ENCODE measurements at regions not wholly inside any gene's neighbourhood (a gene's known extent, or its start where the extent isn't known, plus 50 kb on each side); places are given as distances from the start of the nearest gene placed in this dataset.
A peak's percentile ranks its signal among the peaks of the same experiment; 100 is the strongest.
"Not testable (repeated sequence)": the region's sequence is repeated elsewhere in the genome, so short reads cannot be mapped to it uniquely, and the experiment has no call there.

- DNase-seq = no peak
These were observed 115.6 kb upstream of the METAP2 start for GRCh38 chr12:95358111-95359083.

GRCh38 chr12:95365912-95366311 lies 108.0 kb upstream of the METAP2 start:
- no peak for DNase-seq

- no peak for DNase-seq
These were observed 105.0 kb upstream of the METAP2 start for GRCh38 chr12:95368931-95369330.

- DNase-seq = no peak
These were observed 102.4 kb upstream of the METAP2 start for GRCh38 chr12:95371571-95371970.

- DNase-seq = not testable (repeated sequence)
These were observed 94.5 kb upstream of the METAP2 start for GRCh38 chr12:95379481-95379880.

- not testable (repeated sequence) for DNase-seq
These were observed 93.6 kb upstream of the METAP2 start for GRCh38 chr12:95380334-95380733.

GRCh38 chr12:95380997-95381786 lies 92.8 kb upstream of the METAP2 start:
- DNase-seq = no peak

DNA sequence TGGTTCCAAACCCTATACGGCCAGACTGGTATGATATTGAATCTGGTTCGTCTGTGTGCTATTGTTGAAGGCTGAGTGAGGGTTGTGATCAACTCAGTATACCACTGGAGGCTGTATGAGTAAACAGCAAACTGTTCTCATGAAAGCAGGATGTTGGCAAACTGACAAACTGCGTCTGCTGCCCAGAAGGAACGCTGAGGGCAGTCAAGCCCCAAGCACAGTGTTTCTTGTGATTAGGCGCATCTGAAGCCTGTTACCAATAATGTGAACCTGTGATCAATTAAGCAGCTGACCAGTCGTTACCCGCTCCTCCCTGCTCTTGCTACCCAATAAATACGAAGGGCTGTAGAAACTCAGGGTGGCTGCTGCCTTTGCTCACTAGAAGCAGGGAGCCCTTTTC lies 90.0 kb upstream of the METAP2 start:
- not testable (repeated sequence) for DNase-seq

DNA sequence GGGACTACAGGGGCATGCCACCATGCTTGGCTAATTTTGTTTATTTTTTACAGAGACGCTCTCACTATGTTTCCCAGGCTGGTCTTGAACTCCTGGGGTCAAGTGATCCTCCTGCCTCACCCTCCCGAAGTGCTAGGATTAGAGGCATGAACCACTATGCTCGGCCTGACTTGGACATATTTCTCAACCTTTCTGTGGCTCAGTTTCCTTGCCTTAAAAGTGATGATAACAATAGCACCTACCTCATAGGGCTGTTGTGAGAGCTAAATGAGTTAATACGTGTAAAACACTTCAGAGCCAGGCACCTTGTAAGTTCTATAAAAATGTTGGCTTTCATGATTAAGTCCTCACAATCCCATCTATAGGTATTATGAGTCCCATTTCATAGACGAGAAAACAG lies 89.2 kb upstream of the METAP2 start:
- no peak for DNase-seq

- DNase-seq = peak; percentile 39
These were observed 88.5 kb upstream of the METAP2 start for GRCh38 chr12:95385246-95386035.

GRCh38 chr12:95386051-95386450 lies 87.9 kb upstream of the METAP2 start:
- peak; percentile 39 for DNase-seq

DNA sequence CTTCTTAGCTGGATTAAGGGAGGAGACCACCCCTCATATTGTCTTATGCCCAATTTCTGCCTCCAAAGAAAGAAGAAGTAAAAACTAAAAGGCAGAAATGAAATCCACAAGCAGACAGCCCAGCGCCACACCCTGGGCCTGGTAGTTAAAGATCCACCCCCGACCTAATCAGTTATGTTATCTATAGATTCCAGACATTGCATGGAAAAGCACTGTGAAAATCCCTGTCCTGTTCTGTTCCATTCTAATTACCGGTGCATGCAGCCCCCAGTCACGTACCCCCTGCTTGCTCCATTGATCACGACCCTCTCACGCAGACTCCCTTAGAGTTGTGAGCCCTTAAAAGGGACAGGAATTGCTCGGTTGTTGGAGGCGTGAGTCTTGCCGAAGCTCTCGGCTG lies 85.7 kb upstream of the METAP2 start:
- DNase-seq = peak; percentile 34

DNA sequence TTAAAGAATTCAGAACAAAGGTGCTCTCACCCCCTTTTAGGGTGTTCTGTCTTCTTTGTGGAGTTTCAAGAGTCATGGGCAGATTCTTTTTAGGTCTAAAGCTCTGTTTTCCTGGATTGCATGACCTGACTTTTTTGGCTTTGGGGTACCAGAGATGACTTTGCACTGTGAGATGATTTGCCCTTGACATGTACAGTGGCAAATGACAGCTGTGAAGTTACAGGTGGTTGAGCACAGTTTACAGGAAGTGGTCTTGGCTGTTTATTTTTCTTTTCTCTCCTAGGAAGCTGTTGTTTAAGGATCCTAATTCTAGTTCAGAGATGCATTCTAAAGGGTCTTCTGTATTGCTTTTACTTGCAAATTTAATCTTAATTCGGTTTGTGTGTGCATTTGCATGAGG lies 83.8 kb upstream of the METAP2 start:
- DNase-seq = no peak

- DNase-seq = no peak
These were observed 83.0 kb upstream of the METAP2 start for GRCh38 chr12:95390932-95391331.

GRCh38 chr12:95393191-95393790 lies 80.7 kb upstream of the METAP2 start:
- DNase-seq = peak; percentile 19

DNA sequence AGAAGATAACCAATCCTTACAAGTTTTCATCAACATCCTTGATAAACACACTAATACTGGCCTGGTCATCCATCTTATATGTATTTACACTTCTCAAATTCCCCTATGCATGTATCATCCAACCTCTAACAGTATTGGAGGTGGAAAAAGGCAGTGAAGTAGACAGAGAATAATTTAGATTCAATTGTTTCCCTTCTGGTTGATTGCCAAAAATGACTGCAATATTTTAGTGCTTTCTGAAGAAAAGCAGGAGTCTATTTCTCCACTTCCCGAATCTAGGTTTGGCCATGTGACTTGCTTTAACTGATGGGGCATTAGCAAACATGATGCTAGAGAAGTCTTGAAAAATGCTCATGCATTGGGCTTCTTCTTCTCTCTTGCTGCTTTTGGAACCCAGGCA lies 78.3 kb upstream of the METAP2 start:
- DNase-seq = no peak

- DNase-seq = peak; percentile 4
These were observed 77.0 kb upstream of the METAP2 start for GRCh38 chr12:95396849-95397468.

DNA sequence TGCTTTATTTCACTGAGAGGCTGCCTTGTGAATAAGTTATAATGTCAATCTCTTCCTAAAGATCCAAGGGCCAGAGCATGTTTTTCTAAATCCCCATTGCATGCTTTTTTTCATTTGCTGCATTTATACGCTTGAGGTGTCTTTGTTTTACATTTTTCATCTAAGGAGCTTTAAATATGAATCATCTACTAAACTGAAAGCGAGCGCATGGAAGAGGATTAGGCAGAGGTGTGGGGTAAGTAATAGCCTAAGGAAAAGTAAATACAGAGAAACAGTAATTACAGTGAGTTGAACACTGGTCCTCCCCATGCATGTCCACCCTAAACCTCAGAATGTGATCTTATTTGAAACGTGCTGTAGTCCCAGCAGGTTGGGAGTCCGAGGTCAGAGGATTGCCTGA lies 76.4 kb upstream of the METAP2 start:
- DNase-seq = no peak

DNA sequence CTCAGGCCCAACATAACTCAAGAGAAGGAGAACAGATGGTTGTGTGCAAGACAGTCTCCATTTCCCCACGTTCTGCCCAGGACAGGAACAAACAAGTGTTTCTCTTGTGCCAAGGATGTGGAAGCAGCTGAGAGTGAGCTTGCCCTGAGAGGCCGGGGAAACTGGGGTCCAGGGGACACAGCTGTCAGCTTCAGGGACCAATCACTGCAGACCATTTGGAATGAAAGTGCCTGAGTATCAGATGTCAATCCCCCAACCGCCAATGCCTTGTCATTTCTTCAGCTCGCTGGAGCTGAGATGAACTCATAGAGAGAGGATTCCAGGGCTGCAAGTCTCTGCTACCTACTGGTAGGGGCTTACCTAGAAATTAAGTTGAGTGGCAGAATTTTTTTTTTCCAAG lies 71.9 kb upstream of the METAP2 start:
- DNase-seq = no peak

DNA sequence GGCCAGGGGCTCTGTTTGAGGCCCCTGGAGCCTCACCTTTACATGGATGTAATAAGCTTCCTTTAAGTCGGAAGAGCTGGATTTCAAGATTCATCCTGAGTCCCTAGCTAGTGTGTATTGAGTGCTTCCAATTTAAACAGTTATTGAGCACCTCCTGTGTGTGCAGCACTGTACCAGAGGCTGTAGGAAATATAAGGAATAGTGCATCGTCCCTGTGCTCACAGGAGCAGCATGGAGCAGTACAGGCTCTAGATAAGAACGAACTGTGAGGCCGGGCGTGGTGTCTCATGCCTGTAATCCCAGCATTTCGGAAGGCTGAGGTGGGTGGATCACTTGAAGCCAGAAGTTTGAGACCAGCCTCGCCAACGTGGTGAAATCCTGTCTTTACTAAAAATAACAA lies 65.8 kb upstream of the METAP2 start:
- no peak for DNase-seq

DNA sequence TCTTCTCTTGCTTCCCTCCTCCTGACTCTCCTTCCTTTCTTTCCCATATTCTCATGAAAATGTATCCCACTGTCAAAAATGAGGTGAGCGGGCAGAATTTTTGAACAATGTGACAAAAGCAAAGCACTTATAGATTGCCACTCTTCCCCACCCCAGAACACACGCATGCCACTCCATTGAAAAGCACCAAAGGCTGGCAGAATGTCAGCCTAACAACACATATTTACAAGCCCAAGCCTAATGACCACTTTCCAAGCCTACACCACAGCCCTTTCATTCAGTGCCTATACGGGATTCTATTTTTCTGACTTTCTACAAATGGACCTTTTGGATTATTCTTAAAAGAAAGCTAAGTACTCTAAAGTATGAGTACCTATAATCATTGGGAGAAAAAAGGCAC lies 62.9 kb upstream of the METAP2 start:
- DNase-seq = no peak

DNA sequence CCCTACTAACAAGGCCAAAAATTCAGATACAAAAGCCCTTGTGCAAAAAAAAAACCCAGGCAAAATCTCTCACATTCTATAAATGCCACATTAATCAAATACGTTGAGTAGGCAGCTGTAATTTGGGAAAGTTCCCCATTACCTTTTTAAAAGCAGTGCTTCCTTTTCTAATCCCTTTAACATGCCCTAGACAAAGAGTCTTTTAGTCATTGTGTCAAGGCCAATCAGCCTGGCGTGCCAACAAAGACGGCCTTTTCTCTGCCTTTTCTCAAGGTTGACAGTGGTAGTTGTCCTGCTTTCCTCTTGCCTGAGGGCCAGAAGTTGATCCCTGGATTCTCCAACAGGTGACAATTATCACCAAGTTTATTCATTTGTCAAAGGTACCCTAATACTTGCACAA lies 62.5 kb upstream of the METAP2 start:
- DNase-seq = no peak

Measured in OCI-M1 (cell line).